H1 (cell line): ENCODE measurements at regions not wholly inside any gene's neighbourhood (a gene's known extent, or its start where the extent isn't known, plus 50 kb on each side); places are given as distances from the start of the nearest gene placed in this dataset.

Experiments used
- CTCF ChIA-PET: fragments of 300-600 bp; sonication (Branson Sonifier 250); formaldehyde crosslinking; loops from one replicate; lab custom pipeline; 2021; ENCODE audit not compliant: partially characterized antibody; lab: Charles Lee
- POLR2A ChIA-PET: fragments of 300-600 bp; sonication (Branson Sonifier 250); formaldehyde crosslinking; loops from one replicate; lab custom pipeline; 2021; ENCODE audit warnings: inconsistent platforms; ENCODE audit not compliant: partially characterized antibody; lab: Charles Lee
- DNase-seq, 2 experiments: peaks; one replicate each; pipeline versions ENCODE4 v3.0.0 to v3.0.0-alpha.2; 2010 to 2022; ENCODE audit warnings: low spot score in 2 of 2, low read depth in 1 of 2, mixed read lengths in 1 of 2
- FAIRE-seq: peaks from 2 replicates; lab custom pipeline; 2011; peaks lifted over from hg19 to GRCh38; lab: Jason Lieb, UNC
- H2AFZ ChIP-seq: 2 replicates; pipeline ENCODE4 v1.8.1; 2012; ENCODE audit warnings: low read length, inconsistent platforms
- H2AK5ac ChIP-seq: 2 replicates; pipeline ENCODE4 v1.6.1; 2013; ENCODE audit warnings: low read depth, low read length
- H2BK120ac ChIP-seq: replicated peaks from 2 replicates; pipeline ENCODE3; 2013; ENCODE audit warnings: low read depth, low read length, inconsistent platforms
- H2BK12ac ChIP-seq: 2 replicates; pipeline ENCODE4 v1.6.1; 2013; ENCODE audit warnings: low read depth, low read length
- H2BK15ac ChIP-seq: 2 replicates; pipeline ENCODE4 v1.6.1; 2013; ENCODE audit warnings: low read length
- H2BK20ac ChIP-seq: 2 replicates; pipeline ENCODE4 v1.6.1; 2013; ENCODE audit warnings: low read length
- H2BK5ac ChIP-seq: 2 replicates; pipeline ENCODE4 v1.6.1; 2013; ENCODE audit warnings: low read depth, low read length
- H3K14ac ChIP-seq: 2 replicates; pipeline ENCODE4 v1.6.1; 2013; ENCODE audit warnings: inconsistent platforms; ENCODE audit not compliant: insufficient read length
- H3K18ac ChIP-seq: 2 replicates; pipeline ENCODE4 v1.6.1; 2013; ENCODE audit warnings: low read length; ENCODE audit errors: extremely low read depth
- H3K23ac ChIP-seq: 2 replicates; pipeline ENCODE4 v1.6.1; 2013; ENCODE audit warnings: inconsistent platforms; ENCODE audit not compliant: insufficient read length
- H3K23me2 ChIP-seq: 2 replicates; pipeline ENCODE4 v1.6.1; 2013; ENCODE audit warnings: low read depth, low read length
- H3K27ac ChIP-seq: 2 replicates; pipeline ENCODE4 v1.6.1; 2011; ENCODE audit warnings: low read depth, low read length, inconsistent platforms
- H3K27me3 ChIP-seq, 4 experiments: replicated peaks in 1 of 4; 1 replicate in 1 of 4; 2 replicates in 3 of 4; pipeline versions ENCODE4 v1.6.1 to v1.8.1; 2011 to 2013; ENCODE audit warnings: low read length in 3 of 4, mild to moderate bottlenecking in 3 of 4, inconsistent platforms in 2 of 4, mixed read lengths in 2 of 4, moderate library complexity in 1 of 4; ENCODE audit not compliant: control insufficient read depth in 3 of 4, insufficient read depth in 3 of 4; ENCODE audit errors: extremely low read depth in 1 of 4
- H3K36me3 ChIP-seq, 4 experiments: 2 replicates each; pipeline versions ENCODE4 v1.6.1 to v1.8.1; 2011 to 2013; ENCODE audit warnings: mild to moderate bottlenecking in 4 of 4, low read length in 3 of 4, moderate library complexity in 2 of 4, control low read depth in 1 of 4, inconsistent platforms in 1 of 4; ENCODE audit not compliant: insufficient read depth in 4 of 4, control insufficient read depth in 2 of 4
- H3K4ac ChIP-seq: replicated peaks from 2 replicates; pipeline ENCODE3; 2013; ENCODE audit warnings: low read length, low read depth, mixed read lengths, inconsistent platforms; ENCODE audit not compliant: insufficient read length
- H3K4me1 ChIP-seq, 4 experiments: replicated peaks in 1 of 4; 1 replicate in 1 of 4; 2 replicates in 3 of 4; pipeline versions ENCODE4 v1.6.1 to v1.8.1; 2011 to 2013; ENCODE audit warnings: low read length in 3 of 4, inconsistent platforms in 2 of 4, mixed read lengths in 1 of 4; ENCODE audit not compliant: insufficient read depth in 4 of 4, control insufficient read depth in 3 of 4
- H3K4me2 ChIP-seq, 2 experiments: 2 replicates each; pipeline versions ENCODE4 v1.6.1 to v1.8.1; 2011 to 2013; ENCODE audit warnings: low read depth in 2 of 2, low read length in 2 of 2, control low read depth in 1 of 2, inconsistent platforms in 1 of 2, mild to moderate bottlenecking in 1 of 2; ENCODE audit not compliant: insufficient read depth in 1 of 2
- H3K4me3 ChIP-seq, 4 experiments: fragments of 200-600, 300-600 bp in 1 of 4; sonication (generic), shearing (Covaris generic), sonication (Bioruptor Twin) in 1 of 4; 2 replicates each; pipeline versions ENCODE4 v1.5.1 to v1.8.1; 2011 to 2016; ENCODE audit warnings: low read length in 4 of 4, low read depth in 3 of 4, control low read depth in 2 of 4, inconsistent platforms in 2 of 4, mild to moderate bottlenecking in 2 of 4, mixed read lengths in 1 of 4, moderate library complexity in 1 of 4; ENCODE audit not compliant: insufficient read depth in 2 of 4; ENCODE audit errors: extremely low read depth in 1 of 4
- H3K56ac ChIP-seq: replicated peaks from 2 replicates; pipeline ENCODE3; 2013; ENCODE audit warnings: low read depth, mild to moderate bottlenecking, mixed read lengths, low read length, inconsistent platforms; ENCODE audit not compliant: insufficient read length
- H3K79me1 ChIP-seq: 2 replicates; pipeline ENCODE4 v1.6.1; 2013; ENCODE audit warnings: low read depth, low read length, control low read depth
- H3K79me2 ChIP-seq, 2 experiments: 2 replicates each; pipeline versions ENCODE4 v1.6.1 to v1.8.1; 2012 to 2013; ENCODE audit warnings: low read length in 2 of 2, mild to moderate bottlenecking in 2 of 2, inconsistent platforms in 1 of 2; ENCODE audit not compliant: insufficient read depth in 2 of 2, control insufficient read depth in 1 of 2
- H3K9ac ChIP-seq, 4 experiments: replicated peaks in 1 of 4; 1 replicate in 1 of 4; 2 replicates in 3 of 4; pipeline versions ENCODE4 v1.6.1 to v1.8.1; 2011 to 2013; ENCODE audit warnings: low read depth in 3 of 4, low read length in 3 of 4, control low read depth in 2 of 4, mild to moderate bottlenecking in 2 of 4, moderate library complexity in 2 of 4, inconsistent platforms in 1 of 4; ENCODE audit errors: extremely low read depth in 1 of 4
- H3K9me3 ChIP-seq, 2 experiments: 2 replicates each; pipeline versions ENCODE4 v1.6.1 to v1.8.1; 2012 to 2013; ENCODE audit warnings: mild to moderate bottlenecking in 2 of 2, moderate library complexity in 2 of 2, control low read depth in 1 of 2, inconsistent platforms in 1 of 2, low read depth in 1 of 2, low read length in 1 of 2, mixed read lengths in 1 of 2; ENCODE audit not compliant: insufficient read depth in 2 of 2
- H4K20me1 ChIP-seq, 2 experiments: replicated peaks in 1 of 2; 2 replicates each; pipeline versions ENCODE3 to v1.8.1; 2011 to 2013; ENCODE audit warnings: inconsistent platforms in 2 of 2, low read length in 2 of 2, mild to moderate bottlenecking in 1 of 2; ENCODE audit not compliant: insufficient read depth in 2 of 2, control insufficient read depth in 1 of 2
- H4K5ac ChIP-seq: 2 replicates; pipeline ENCODE4 v1.6.1; 2013; ENCODE audit warnings: low read length, low read depth, mixed read lengths, inconsistent platforms; ENCODE audit not compliant: insufficient read length
- H4K8ac ChIP-seq: 2 replicates; pipeline ENCODE4 v1.8.0; 2013; ENCODE audit warnings: mild to moderate bottlenecking, moderate library complexity, low read length, inconsistent platforms; ENCODE audit not compliant: insufficient read depth; ENCODE audit errors: extremely low read depth
- H4K91ac ChIP-seq: replicated peaks from 2 replicates; pipeline ENCODE3; 2013; ENCODE audit warnings: low read length, mixed read lengths, inconsistent platforms; ENCODE audit not compliant: insufficient read length
- ASH2L ChIP-seq: fragments of 200-600, 300-600 bp; sonication (generic); IDR thresholded peaks from one replicate; pipeline ENCODE4 v1.7.1; 2017; ENCODE audit warnings: low read length
- BRCA1 ChIP-seq: IDR thresholded peaks from 2 replicates; pipeline ENCODE4 v1.6.1; 2012; ENCODE audit warnings: low read depth, low read length, improper control_type of control experiment
- CREB1 ChIP-seq: IDR thresholded peaks from 2 replicates; pipeline ENCODE4 v1.6.1; 2012; ENCODE audit warnings: inconsistent platforms
- E2F6 ChIP-seq: IDR thresholded peaks from 2 replicates; pipeline ENCODE4 v1.6.1; 2012; ENCODE audit warnings: inconsistent platforms
- HDAC6 ChIP-seq: IDR thresholded peaks from one replicate; pipeline ENCODE4 v1.7.1; 2012; ENCODE audit warnings: low read depth, mild to moderate bottlenecking, inconsistent platforms, low read length, moderate library complexity
- RBBP5 ChIP-seq: IDR thresholded peaks from 2 replicates; pipeline ENCODE4 v1.7.1; 2012; ENCODE audit warnings: low read depth, mild to moderate bottlenecking, inconsistent platforms, low read length, moderate library complexity, borderline replicate concordance
- SAP30 ChIP-seq: fragments of 300-600 bp; sonication (generic); IDR thresholded peaks from 2 replicates; pipeline ENCODE4 v1.7.1; 2012; ENCODE audit warnings: low read length, moderate library complexity, mild to moderate bottlenecking, inconsistent platforms; ENCODE audit not compliant: insufficient read depth, insufficient replicate concordance
- SIRT6 ChIP-seq: IDR thresholded peaks from one replicate; pipeline ENCODE4 v1.7.1; 2012; ENCODE audit warnings: low read length, inconsistent platforms
- SP1 ChIP-seq: IDR thresholded peaks from 2 replicates; pipeline ENCODE4 v1.6.1; 2011; ENCODE audit warnings: low read depth, low read length
- SUZ12 ChIP-seq: fragments of 200-600 bp; sonication (generic); IDR thresholded peaks from 2 replicates; pipeline ENCODE4 v1.6.1; 2012; ENCODE audit warnings: mild to moderate bottlenecking, inconsistent platforms, low read length, moderate library complexity, mixed read lengths
- TCF12 ChIP-seq: IDR thresholded peaks from 2 replicates; pipeline ENCODE4 v1.6.1; 2011; ENCODE audit warnings: low read depth, mild to moderate bottlenecking, low read length
- TEAD4 ChIP-seq: IDR thresholded peaks from 2 replicates; pipeline ENCODE4 v1.6.1; 2012; ENCODE audit warnings: low read depth, low read length, inconsistent platforms, mixed read lengths
- YY1 ChIP-seq: IDR thresholded peaks from 2 replicates; pipeline ENCODE4 v1.6.1; 2011; ENCODE audit warnings: low read depth, mild to moderate bottlenecking, low read length
- WGBS, 2 experiments: shearing (Covaris generic) in 1 of 2; methylation state at CpG; one replicate each; pipeline versions ENCODE4 v1.1.6 to v1.1.7; 2013 to 2015; ENCODE audit warnings: low lambda C conversion rate in 2 of 2, mixed read lengths in 2 of 2, inconsistent platforms in 1 of 2, low coverage in 1 of 2, missing lambda C conversion rate in 1 of 2; ENCODE audit not compliant: insufficient replicate concordance in 2 of 2, insufficient coverage in 1 of 2, insufficient read length in 1 of 2; ENCODE audit errors: extremely low coverage in 1 of 2, missing lambda C conversion rate in 1 of 2; 5-methylcytosine and 5-hydroxymethylcytosine counted together

GRCh38 chr7:24361001-24361400 is 77.0 kb downstream of the NPY start:
- CTCF ChIA-PET, result interaction anchor here (0.6 to 2.9 kb wide), 3 partner anchors 12 to 84 kb away, joined by 3 to 11 read pairs (median 5); no protein-coding TSS in a partner anchor
- 88% methylated on average over 3 of the region's 3 CpGs; no CpG with 5 or more reads in 1 of the 2 experiments for WGBS, 2 experiments

More at GRCh38 chr7:24361001-24361400, 77.0 kb downstream of the NPY start:
- H4K5ac ChIP-seq, result no peak overlapping the region
- POLR2A ChIA-PET, result interaction anchor here (1.0 to 1.9 kb wide), 5 partner anchors 12 to 22 kb away, joined by 3 to 7 read pairs (median 6); no protein-coding TSS in a partner anchor
- H3K14ac ChIP-seq, result no peak overlapping the region
- H4K8ac ChIP-seq, result no peak overlapping the region
- no peaks in the 10 kb centered on the region for H3K36me3 ChIP-seq
- no peaks in the 10 kb centered on the region for H3K9me3 ChIP-seq
- H2BK120ac ChIP-seq, result no peak overlapping the region
- no peak overlapping the region for H3K4me2 ChIP-seq
- no peak for FAIRE-seq
- no peak overlapping the region for H2AK5ac ChIP-seq
- no peak overlapping the region for H3K56ac ChIP-seq
- no peak overlapping the region for H3K18ac ChIP-seq
- no peak overlapping the region for H3K23ac ChIP-seq
- H4K20me1 ChIP-seq, result no peaks in the 10 kb centered on the region
- no peak overlapping the region for H3K4ac ChIP-seq
- H4K91ac ChIP-seq, result no peak overlapping the region
- no peak overlapping the region for H2BK12ac ChIP-seq
- no peaks in the 10 kb centered on the region for H3K79me1 ChIP-seq
- H3K23me2 ChIP-seq, result no peaks in the 10 kb centered on the region
- H2AFZ ChIP-seq, result no peak overlapping the region
- no peak overlapping the region for H3K9ac ChIP-seq
- no peak for DNase-seq
- TF ChIP-seq RBBP5, result no peak
- TF ChIP-seq BRCA1, result no peak
- TF ChIP-seq SAP30, result no peak
- no peak for TF ChIP-seq ASH2L
- TF ChIP-seq E2F6, result no peak
- no peak for TF ChIP-seq TEAD4
- TF ChIP-seq TCF12, result no peak
- no peak for TF ChIP-seq SUZ12
- no peak for TF ChIP-seq YY1
- TF ChIP-seq SP1, result no peak
- no peak for TF ChIP-seq CREB1
- TF ChIP-seq HDAC6, result no peak
- no peak for TF ChIP-seq SIRT6
- no peak overlapping the region for H2BK20ac ChIP-seq
- H3K27me3 ChIP-seq, result no peaks in the 10 kb centered on the region
- H3K27ac ChIP-seq, result no peak overlapping the region
- no peaks in the 10 kb centered on the region for H3K79me2 ChIP-seq
- no peak overlapping the region for H2BK15ac ChIP-seq
- H2BK5ac ChIP-seq, result no peak overlapping the region
- H3K4me3 ChIP-seq, result no peak overlapping the region
- H3K4me1 ChIP-seq, result no peaks in the 10 kb centered on the region
